Thyroid gland (tissue), 4 donors: ENCODE measurements at regions not wholly inside any gene's neighbourhood (a gene's known extent, or its start where the extent isn't known, plus 50 kb on each side); places are given as distances from the start of the nearest gene placed in this dataset.

Experiments
- DNase-seq, 2 donors: peaks; one replicate each; pipeline ENCODE4 v3.0.0-alpha.2; 2019
- H3K27ac ChIP-seq, 3 donors: fragments of 200-600 bp; sonication (generic); 1 replicate in 2 of 3; 2 replicates in 1 of 3; pipeline ENCODE4 v1.5.1; 2016 to 2019; ENCODE audit warnings: mild to moderate bottlenecking in 1 of 3, moderate library complexity in 1 of 3
- H3K27me3 ChIP-seq: fragments of 200-600 bp; sonication (generic); one replicate; pipeline ENCODE4 v1.5.1; 2019
- H3K36me3 ChIP-seq, 2 donors: fragments of 200-600 bp; sonication (generic); one replicate each; pipeline ENCODE4 v1.5.1; 2016 to 2019
- H3K4me1 ChIP-seq, 2 donors: fragments of 200-600 bp; sonication (generic); one replicate each; pipeline ENCODE4 v1.5.1; 2017 to 2019
- H3K4me3 ChIP-seq, 3 donors: fragments of 200-600 bp; sonication (generic); replicated peaks in 1 of 3; 1 replicate in 2 of 3; 2 replicates in 1 of 3; pipeline ENCODE4 v1.5.1; 2016; ENCODE audit warnings: mild to moderate bottlenecking in 1 of 3
- H3K9me3 ChIP-seq: fragments of 200-600 bp; sonication (generic); one replicate; pipeline ENCODE4 v1.5.1; 2017
- POLR2A ChIP-seq, 2 donors: fragments of 450-650 bp; IDR thresholded peaks; one replicate each; pipeline ENCODE4 v1.6.1; 2017; ENCODE audit warnings: antibody characterized with exemption in 2 of 2, mild to moderate bottlenecking in 2 of 2, moderate library complexity in 1 of 2
- WGBS, 2 donors: methylation state at CpG; one replicate each; pipeline ENCODE4 v1.1.5; 2017; 5-methylcytosine and 5-hydroxymethylcytosine counted together
- intact Hi-C: fragments of 100-400 bp; cut with DNase I; formaldehyde crosslinking; loops from one replicate; pipeline ENCODE4 v1.15.1; 2023
- TF ChIP-seq, protein P1 (sequence below), 6 experiments: fragments of 200-600 bp in 3 of 6; fragments of 450-650 bp in 3 of 6; sonication (generic) in 3 of 6; IDR thresholded peaks; one replicate each; pipeline ENCODE4 v1.5.1; 2016 to 2019; ENCODE audit warnings: antibody characterized with exemption in 6 of 6, mild to moderate bottlenecking in 2 of 6, inconsistent platforms in 1 of 6, moderate library complexity in 1 of 6

DNA sequence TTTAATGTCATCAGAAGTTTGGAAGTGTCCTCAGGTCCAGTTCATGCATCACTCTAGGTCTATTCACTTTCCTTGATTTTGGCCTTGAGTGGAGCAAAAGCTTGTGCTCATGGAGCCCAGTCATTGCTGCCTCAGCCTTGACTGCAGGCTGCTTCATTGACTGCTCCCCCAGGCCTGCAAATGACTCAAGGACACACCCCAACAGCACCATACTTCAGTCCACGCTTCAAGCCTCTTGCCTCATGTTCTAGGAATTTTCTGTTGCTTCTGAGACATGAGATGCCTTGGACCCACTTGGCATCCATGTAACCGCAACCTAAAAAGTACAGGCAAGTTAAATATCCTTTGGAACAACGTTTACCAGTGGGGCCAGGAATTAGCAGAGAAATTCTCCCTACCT lies 193.7 kb downstream of the PIK3R1 start:
- intact Hi-C loops, result no loop called here
- TF ChIP-seq, protein P1, sequence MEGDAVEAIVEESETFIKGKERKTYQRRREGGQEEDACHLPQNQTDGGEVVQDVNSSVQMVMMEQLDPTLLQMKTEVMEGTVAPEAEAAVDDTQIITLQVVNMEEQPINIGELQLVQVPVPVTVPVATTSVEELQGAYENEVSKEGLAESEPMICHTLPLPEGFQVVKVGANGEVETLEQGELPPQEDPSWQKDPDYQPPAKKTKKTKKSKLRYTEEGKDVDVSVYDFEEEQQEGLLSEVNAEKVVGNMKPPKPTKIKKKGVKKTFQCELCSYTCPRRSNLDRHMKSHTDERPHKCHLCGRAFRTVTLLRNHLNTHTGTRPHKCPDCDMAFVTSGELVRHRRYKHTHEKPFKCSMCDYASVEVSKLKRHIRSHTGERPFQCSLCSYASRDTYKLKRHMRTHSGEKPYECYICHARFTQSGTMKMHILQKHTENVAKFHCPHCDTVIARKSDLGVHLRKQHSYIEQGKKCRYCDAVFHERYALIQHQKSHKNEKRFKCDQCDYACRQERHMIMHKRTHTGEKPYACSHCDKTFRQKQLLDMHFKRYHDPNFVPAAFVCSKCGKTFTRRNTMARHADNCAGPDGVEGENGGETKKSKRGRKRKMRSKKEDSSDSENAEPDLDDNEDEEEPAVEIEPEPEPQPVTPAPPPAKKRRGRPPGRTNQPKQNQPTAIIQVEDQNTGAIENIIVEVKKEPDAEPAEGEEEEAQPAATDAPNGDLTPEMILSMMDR (IDR thresholded peaks at IDR 0.05), result no peak
- no peak for TF ChIP-seq POLR2A (IDR thresholded peaks at IDR 0.05)
- Histone ChIP-seq H3K4me3 (no peak overlapping the region), H3K27me3 (no peaks in the 10 kb centered on the region), H3K9me3 (no peaks in the 10 kb centered on the region), H3K27ac (no peak overlapping the region), H3K4me1 (peaks cover 4 to 6% of the 10 kb centered on the region in 2 donors), H3K36me3 (no peaks in the 10 kb centered on the region)
- WGBS, 2 donors, result 65 to 78% methylated on average over 3 of the region's 3 CpGs
- no peak for DNase-seq

- Histone ChIP-seq H3K27me3 (no peaks in the 10 kb centered on the region), H3K36me3 (no peaks in the 10 kb centered on the region), H3K27ac (no peak overlapping the region), H3K4me1 (peaks cover 4 to 6% of the 10 kb centered on the region in 2 donors), H3K4me3 (no peak overlapping the region), H3K9me3 (no peaks in the 10 kb centered on the region)
- intact Hi-C loops, result no loop called here
- 85 to 95% methylated on average over 4 of the region's 4 CpGs for WGBS, 2 donors
- no peak for TF ChIP-seq POLR2A (IDR thresholded peaks at IDR 0.05)
- TF ChIP-seq, protein P1 (IDR thresholded peaks at IDR 0.05), result no peak
- no peak for DNase-seq
Measured at GRCh38 chr5:68411161-68411560, 195.6 kb downstream of the PIK3R1 start.

GRCh38 chr5:68415177-68416085 lies 199.9 kb downstream of the PIK3R1 start:
- no peak overlapping the region for H3K27ac ChIP-seq
- no peak for TF ChIP-seq POLR2A (IDR thresholded peaks at IDR 0.05)
- TF ChIP-seq, protein P1 (IDR thresholded peaks at IDR 0.05), result no peak
- H3K4me3 ChIP-seq, result no peak overlapping the region
- H3K27me3 ChIP-seq, result no peaks in the 10 kb centered on the region
- no peak for DNase-seq
- no peaks in the 10 kb centered on the region for H3K36me3 ChIP-seq
- H3K4me1 ChIP-seq, result peaks cover 7 to 15% of the 10 kb centered on the region in 2 donors
- WGBS, 2 donors, result 63 to 67% methylated on average over 4 of the region's 4 CpGs
- no peaks in the 10 kb centered on the region for H3K9me3 ChIP-seq
- intact Hi-C loops, result no loop called here

DNA sequence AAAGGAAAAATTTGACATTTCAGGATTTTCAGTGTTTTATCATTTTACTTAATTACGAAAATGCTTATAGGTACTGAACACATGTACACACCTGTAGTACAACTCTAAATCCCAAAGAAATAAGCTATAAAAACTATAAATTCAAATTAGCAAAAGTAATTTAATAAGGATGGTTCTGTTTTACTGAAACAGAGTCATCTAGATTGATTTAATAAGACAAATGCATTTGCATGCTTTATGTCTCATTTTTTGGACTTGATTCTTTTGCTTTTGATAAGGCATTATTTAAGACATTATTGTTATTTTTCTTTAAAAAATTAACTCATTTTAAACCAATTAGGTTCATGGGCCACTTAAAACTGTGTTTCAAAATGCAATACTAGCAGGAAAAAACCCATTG lies 201.2 kb downstream of the PIK3R1 start:
- Histone ChIP-seq H3K4me3 (no peak overlapping the region), H3K4me1 (peaks cover 7 to 28% of the 10 kb centered on the region in 2 donors), H3K9me3 (no peaks in the 10 kb centered on the region), H3K27ac (no peak overlapping the region), H3K27me3 (no peaks in the 10 kb centered on the region), H3K36me3 (no peaks in the 10 kb centered on the region)
- DNase-seq, result no peak
- WGBS, 2 donors, result 95 to 99% methylated on average over 1 of the region's 1 CpG
- intact Hi-C loops, result no loop called here
- no peak for TF ChIP-seq POLR2A (IDR thresholded peaks at IDR 0.05)
- TF ChIP-seq, protein P1 (IDR thresholded peaks at IDR 0.05), result no peak

- Histone ChIP-seq H3K4me3 (no peak overlapping the region), H3K4me1 (peaks cover 7 to 34% of the 10 kb centered on the region in 2 donors), H3K36me3 (no peaks in the 10 kb centered on the region), H3K9me3 (no peaks in the 10 kb centered on the region), H3K27ac (no peak overlapping the region), H3K27me3 (no peaks in the 10 kb centered on the region)
- WGBS, 2 donors, result 80 to 89% methylated on average over 3 of the region's 3 CpGs
- intact Hi-C loops, result no loop called here
- TF ChIP-seq, protein P1 (IDR thresholded peaks at IDR 0.05), result no peak
- TF ChIP-seq POLR2A (IDR thresholded peaks at IDR 0.05), result no peak
- DNase-seq, result no peak
Measured at GRCh38 chr5:68418201-68418600, 202.6 kb downstream of the PIK3R1 start.
